CD4-positive, alpha-beta T cell treated with Interleukin-6 for 4 hours (primary cell): ENCODE measurements at regions not wholly inside any gene's neighbourhood (a gene's known extent, or its start where the extent isn't known, plus 50 kb on each side); places are given as distances from the start of the nearest gene placed in this dataset.

Source experiments
- DNase-seq: peaks from one replicate; pipeline ENCODE4 v3.0.0-alpha.2; 2020; ENCODE audit warnings: mixed read lengths

- no peak for DNase-seq
Measured at GRCh38 chr17:72344613-72345012, 223.8 kb downstream of the SOX9 start.

- DNase-seq: no peak
Measured at GRCh38 chr17:72345088-72345487, 224.3 kb downstream of the SOX9 start.

GRCh38 chr17:72345536-72345935 is 224.7 kb downstream of the SOX9 start:
- no peak for DNase-seq

GRCh38 chr17:72346306-72346705 is 225.5 kb downstream of the SOX9 start:
- DNase-seq: no peak

- no peak for DNase-seq
Measured at GRCh38 chr17:72349011-72349410, 228.2 kb downstream of the SOX9 start.

GRCh38 chr17:72349491-72349995 is 228.7 kb downstream of the SOX9 start:
- DNase-seq: no peak

GRCh38 chr17:72350073-72350472 is 229.3 kb downstream of the SOX9 start:
- DNase-seq: no peak

GRCh38 chr17:72351365-72351764 is 230.5 kb downstream of the SOX9 start:
- DNase-seq: no peak

- DNase-seq: no peak
Measured at GRCh38 chr17:72351884-72352346, 231.1 kb downstream of the SOX9 start.

GRCh38 chr17:72353502-72353901 is 232.7 kb downstream of the SOX9 start:
- no peak for DNase-seq

GRCh38 chr17:72354071-72354470 is 233.3 kb downstream of the SOX9 start:
- no peak for DNase-seq

GRCh38 chr17:72357764-72358365 is 237.0 kb downstream of the SOX9 start:
- DNase-seq: no peak

- no peak for DNase-seq
Measured at GRCh38 chr17:72358465-72358864, 237.6 kb downstream of the SOX9 start.

GRCh38 chr17:72359274-72359673 is 238.5 kb downstream of the SOX9 start:
- DNase-seq: no peak

- DNase-seq: no peak
Measured at GRCh38 chr17:72359811-72360210, 239.0 kb downstream of the SOX9 start.

- no peak for DNase-seq
Measured at GRCh38 chr17:72360386-72360940, 239.6 kb downstream of the SOX9 start.

- DNase-seq: no peak
Measured at GRCh38 chr17:72361892-72362291, 241.1 kb downstream of the SOX9 start.

- no peak for DNase-seq
Measured at GRCh38 chr17:72362376-72363088, 241.7 kb downstream of the SOX9 start.

GRCh38 chr17:72363089-72363610 is 242.3 kb downstream of the SOX9 start:
- no peak for DNase-seq

GRCh38 chr17:72365857-72366414 is 245.1 kb downstream of the SOX9 start:
- DNase-seq: no peak

- no peak for DNase-seq
Measured at GRCh38 chr17:72366626-72367025, 245.8 kb downstream of the SOX9 start.

GRCh38 chr17:72368191-72368590 is 247.4 kb downstream of the SOX9 start:
- no peak for DNase-seq

- no peak for DNase-seq
Measured at GRCh38 chr17:72369366-72369765, 248.5 kb downstream of the SOX9 start.

GRCh38 chr17:72370819-72371218 is 250.0 kb downstream of the SOX9 start:
- DNase-seq: no peak
